SU-DHL-6 (cell line): ENCODE measurements at regions not wholly inside any gene's neighbourhood (a gene's known extent, or its start where the extent isn't known, plus 50 kb on each side); places are given as distances from the start of the nearest gene placed in this dataset.

Source experiments
- H2AFZ ChIP-seq: fragments of 200-600 bp; sonication (generic); 2 replicates; pipeline ENCODE4 v1.6.1; 2014; ENCODE audit warnings: low read depth, mild to moderate bottlenecking, moderate library complexity, mixed read lengths, antibody characterized with exemption, low read length; ENCODE audit not compliant: severe bottlenecking
- H3F3A ChIP-seq: fragments of 200-600 bp; shearing (Covaris generic); 2 replicates; pipeline ENCODE4 v1.6.0; 2016; ENCODE audit warnings: antibody characterized with exemption, mild to moderate bottlenecking; ENCODE audit not compliant: insufficient read depth
- H3K27ac ChIP-seq: fragments of 200-600 bp; sonication (generic); 2 replicates; pipeline ENCODE4 v1.5.1; 2016; ENCODE audit warnings: low read depth, mild to moderate bottlenecking, low read length, moderate library complexity, mixed read lengths
- H3K27me3 ChIP-seq: fragments of 200-600 bp; sonication (generic), shearing (Covaris generic); 2 replicates; pipeline ENCODE4 v1.6.0; 2014; ENCODE audit warnings: mild to moderate bottlenecking, low read length
- H3K36me3 ChIP-seq: fragments of 200-600 bp; sonication (generic); 2 replicates; pipeline ENCODE4 v1.6.1; 2014; ENCODE audit warnings: mild to moderate bottlenecking, low read length, mixed read lengths
- H3K4me2 ChIP-seq: fragments of 300-600, 200-600 bp; shearing (Covaris generic), sonication (generic); 2 replicates; pipeline ENCODE4 v1.6.0; 2014; ENCODE audit warnings: low read length, low read depth, mild to moderate bottlenecking; ENCODE audit not compliant: poor library complexity, severe bottlenecking
- H3K4me3 ChIP-seq: fragments of 200-600 bp; sonication (generic); 2 replicates; pipeline ENCODE4 v1.5.1; 2014; ENCODE audit warnings: antibody characterized with exemption, low read length, mild to moderate bottlenecking, mixed read lengths; ENCODE audit not compliant: insufficient read depth, poor library complexity, severe bottlenecking
- H3K79me2 ChIP-seq: fragments of 200-600 bp; sonication (generic); 2 replicates; pipeline ENCODE4 v1.6.1; 2014; ENCODE audit warnings: mild to moderate bottlenecking, low read length, moderate library complexity; ENCODE audit not compliant: insufficient read depth
- H3K9ac ChIP-seq: fragments of 200-600 bp; sonication (generic); 2 replicates; pipeline ENCODE4 v1.7.0; 2014; ENCODE audit warnings: mild to moderate bottlenecking, low read length
- H3K9me2 ChIP-seq: fragments of 200-600 bp; sonication (generic); replicated peaks from 2 replicates; pipeline ENCODE4 v1.6.1; 2014; ENCODE audit warnings: low read length; ENCODE audit not compliant: insufficient read depth
- H3K9me3 ChIP-seq: fragments of 200-600 bp; sonication (generic); 2 replicates; pipeline ENCODE4 v1.6.1; 2014; ENCODE audit warnings: low read length, mixed read lengths; ENCODE audit not compliant: insufficient read depth
- H4K20me1 ChIP-seq: fragments of 200-600 bp; sonication (generic); 2 replicates; pipeline ENCODE4 v1.6.1; 2014; ENCODE audit warnings: low read depth, mild to moderate bottlenecking, antibody characterized with exemption, low read length, moderate library complexity, mixed read lengths
- EZH2phosphoT487 ChIP-seq: fragments of 200-600 bp; sonication (generic), shearing (Covaris generic); conservative IDR thresholded peaks from 2 replicates; pipeline ENCODE4 v1.6.1; 2018; ENCODE audit warnings: mild to moderate bottlenecking, antibody characterized with exemption, low read length, moderate library complexity, mixed read lengths
- TF ChIP-seq, protein P1 (sequence below): fragments of 200-600 bp; sonication (generic); IDR thresholded peaks from one replicate; pipeline ENCODE4 v1.5.1; 2017; ENCODE audit warnings: antibody characterized with exemption, mild to moderate bottlenecking, low read length, moderate library complexity; ENCODE audit not compliant: insufficient read depth, poor library complexity, severe bottlenecking

DNA sequence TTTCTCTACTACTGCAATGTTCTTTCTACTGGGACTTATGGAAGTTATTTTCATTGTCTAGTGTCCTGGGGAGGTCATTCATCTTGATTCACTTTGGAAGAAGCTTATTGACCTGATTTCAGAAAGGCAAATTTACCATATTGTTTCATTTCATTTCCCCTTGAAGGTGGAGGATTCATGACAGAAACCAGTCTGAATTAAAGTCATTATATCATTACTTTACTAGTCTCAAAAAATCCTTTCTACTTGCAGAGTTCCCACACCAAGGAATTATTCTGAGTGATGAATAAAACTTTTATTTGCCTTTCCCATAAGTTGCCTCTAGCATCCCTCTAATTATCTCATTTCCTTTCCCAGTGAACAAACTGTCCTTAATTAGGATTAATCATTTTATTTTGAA is 163.8 kb downstream of the RASSF9 start:
- Histone ChIP-seq H3K27ac (no peak overlapping the region), H3F3A (no peaks in the 10 kb centered on the region), H4K20me1 (no peaks in the 10 kb centered on the region), H3K4me2 (no peak overlapping the region), H3K9me3 (no peaks in the 10 kb centered on the region), H3K9me2 (no peaks in the 10 kb centered on the region), H3K27me3 (no peaks in the 10 kb centered on the region), H3K79me2 (no peaks in the 10 kb centered on the region), H3K36me3 (no peaks in the 10 kb centered on the region), H3K9ac (no peak overlapping the region), H3K4me3 (no peak overlapping the region), H2AFZ (no peak overlapping the region)
- TF ChIP-seq EZH2phosphoT487, result no peak
- TF ChIP-seq, protein P1, sequence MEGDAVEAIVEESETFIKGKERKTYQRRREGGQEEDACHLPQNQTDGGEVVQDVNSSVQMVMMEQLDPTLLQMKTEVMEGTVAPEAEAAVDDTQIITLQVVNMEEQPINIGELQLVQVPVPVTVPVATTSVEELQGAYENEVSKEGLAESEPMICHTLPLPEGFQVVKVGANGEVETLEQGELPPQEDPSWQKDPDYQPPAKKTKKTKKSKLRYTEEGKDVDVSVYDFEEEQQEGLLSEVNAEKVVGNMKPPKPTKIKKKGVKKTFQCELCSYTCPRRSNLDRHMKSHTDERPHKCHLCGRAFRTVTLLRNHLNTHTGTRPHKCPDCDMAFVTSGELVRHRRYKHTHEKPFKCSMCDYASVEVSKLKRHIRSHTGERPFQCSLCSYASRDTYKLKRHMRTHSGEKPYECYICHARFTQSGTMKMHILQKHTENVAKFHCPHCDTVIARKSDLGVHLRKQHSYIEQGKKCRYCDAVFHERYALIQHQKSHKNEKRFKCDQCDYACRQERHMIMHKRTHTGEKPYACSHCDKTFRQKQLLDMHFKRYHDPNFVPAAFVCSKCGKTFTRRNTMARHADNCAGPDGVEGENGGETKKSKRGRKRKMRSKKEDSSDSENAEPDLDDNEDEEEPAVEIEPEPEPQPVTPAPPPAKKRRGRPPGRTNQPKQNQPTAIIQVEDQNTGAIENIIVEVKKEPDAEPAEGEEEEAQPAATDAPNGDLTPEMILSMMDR, result no peak

DNA sequence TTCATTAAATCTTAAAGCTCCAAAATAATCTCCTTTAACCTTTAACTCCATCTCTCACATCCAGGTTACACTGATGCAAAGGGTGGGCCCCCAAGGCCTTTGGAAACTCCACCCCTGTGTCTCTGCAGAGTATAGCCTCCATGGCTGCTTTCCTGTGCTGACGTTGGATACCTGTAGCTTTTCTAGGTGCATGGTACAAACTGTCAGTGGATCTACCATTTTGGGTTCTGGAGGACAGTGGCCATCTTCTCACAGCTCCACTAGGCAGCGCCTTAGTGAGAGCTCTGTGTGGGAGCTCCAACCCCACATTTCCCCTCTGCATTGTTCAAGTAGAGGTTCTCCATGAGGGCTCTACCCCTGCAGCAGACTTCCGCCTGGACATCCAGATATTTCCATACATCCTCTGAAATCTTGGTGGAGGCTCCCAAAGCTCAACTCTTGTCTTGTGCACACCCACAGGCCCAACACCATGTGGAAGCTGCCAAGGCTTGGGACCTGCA is 162.2 kb downstream of the RASSF9 start:
- H3K4me2 ChIP-seq, result no peak overlapping the region
- no peaks in the 10 kb centered on the region for H3K9me2 ChIP-seq
- H3K27ac ChIP-seq, result no peak overlapping the region
- no peak overlapping the region for H3K4me3 ChIP-seq
- H3K36me3 ChIP-seq, result no peaks in the 10 kb centered on the region
- H3F3A ChIP-seq, result no peaks in the 10 kb centered on the region
- H3K9me3 ChIP-seq, result no peaks in the 10 kb centered on the region
- no peak overlapping the region for H2AFZ ChIP-seq
- no peaks in the 10 kb centered on the region for H3K79me2 ChIP-seq
- no peaks in the 10 kb centered on the region for H4K20me1 ChIP-seq
- TF ChIP-seq EZH2phosphoT487, result no peak
- TF ChIP-seq, protein P1, result no peak
- H3K9ac ChIP-seq, result no peak overlapping the region
- H3K27me3 ChIP-seq, result no peaks in the 10 kb centered on the region

DNA sequence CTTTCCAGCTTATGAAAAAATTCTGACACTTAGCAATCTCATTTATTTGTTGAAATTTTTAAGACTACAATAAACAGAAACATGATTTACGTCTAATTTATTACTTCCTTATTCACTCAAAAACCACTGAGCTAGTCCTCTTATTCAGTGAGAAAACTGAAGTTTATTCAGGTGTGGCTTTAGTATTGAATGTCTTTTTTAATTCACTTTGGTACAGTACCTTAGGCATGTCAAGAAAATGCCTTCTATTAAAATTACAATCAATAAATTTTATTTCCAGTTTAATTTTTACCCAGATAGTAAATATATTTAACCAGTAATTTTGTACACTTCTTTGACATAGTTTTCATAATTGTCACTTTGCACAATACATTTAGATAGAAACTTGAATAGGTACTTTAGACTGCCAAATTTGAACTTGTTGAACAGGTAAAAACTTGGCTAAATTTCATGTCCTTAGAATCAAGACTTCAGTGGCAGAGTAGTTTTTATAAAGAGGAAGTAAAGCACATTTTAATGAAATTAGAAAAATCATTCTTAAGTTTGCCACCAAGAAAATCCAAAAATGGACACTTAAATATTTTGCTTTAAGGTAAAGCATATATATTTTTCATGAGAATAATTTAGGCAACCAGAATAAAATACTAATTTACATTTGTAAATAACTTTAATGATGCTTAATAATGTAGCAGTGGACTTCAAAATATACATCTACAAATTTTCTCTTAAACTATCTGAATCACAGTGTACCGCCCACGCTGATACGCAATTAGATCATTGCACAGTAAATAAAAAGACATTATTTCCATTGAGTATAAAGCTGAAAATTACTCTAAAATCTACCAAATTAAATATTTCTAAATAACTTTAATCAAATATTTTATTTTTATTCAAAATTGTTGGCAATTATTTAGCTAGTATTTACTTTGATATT is 159.1 kb downstream of the RASSF9 start:
- TF ChIP-seq, protein P1, result no peak
- H4K20me1 ChIP-seq, result no peaks in the 10 kb centered on the region
- no peaks in the 10 kb centered on the region for H3K9me3 ChIP-seq
- H3K9ac ChIP-seq, result no peak overlapping the region
- H3K4me3 ChIP-seq, result no peak overlapping the region
- no peaks in the 10 kb centered on the region for H3F3A ChIP-seq
- H3K36me3 ChIP-seq, result no peaks in the 10 kb centered on the region
- no peak overlapping the region for H3K27ac ChIP-seq
- no peaks in the 10 kb centered on the region for H3K79me2 ChIP-seq
- H2AFZ ChIP-seq, result no peak overlapping the region
- no peak overlapping the region for H3K4me2 ChIP-seq
- H3K27me3 ChIP-seq, result no peaks in the 10 kb centered on the region
- no peaks in the 10 kb centered on the region for H3K9me2 ChIP-seq
